SIG-M5 treated with dmso at 0.1 percent for 504 hours (cell line): ENCODE measurements at regions not wholly inside any gene's neighbourhood (a gene's known extent, or its start where the extent isn't known, plus 50 kb on each side); places are given as distances from the start of the nearest gene placed in this dataset.

ENCODE experiments used
- DNase-seq: peaks from one replicate; lab custom pipeline; 2025; ENCODE audit not compliant: unreplicated experiment; lab: John Stamatoyannopoulos, UW

- no peak for DNase-seq
These were observed 215.5 kb downstream of the IRX1 start for GRCh38 chr5:3811116-3811515.

DNA sequence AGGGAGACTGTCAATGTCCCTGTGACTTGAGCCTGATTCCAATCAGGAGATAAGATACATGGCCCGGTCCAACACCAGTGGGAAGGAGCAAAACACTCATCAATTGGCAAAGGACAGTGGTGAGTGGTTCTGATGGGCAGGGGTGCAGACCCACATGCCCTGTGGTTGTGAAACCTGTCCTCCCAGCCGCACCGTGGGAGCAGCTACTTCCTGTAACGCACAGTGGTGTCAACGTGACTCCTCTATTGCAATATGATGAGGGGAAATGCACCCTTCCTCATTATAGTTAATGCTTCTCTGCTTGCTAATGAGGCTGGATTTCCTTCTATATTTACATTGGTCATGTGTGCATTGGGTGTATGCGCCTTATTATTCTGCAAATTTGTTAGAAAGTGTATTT, 223.0 kb downstream of the IRX1 start:
- DNase-seq: no peak

GRCh38 chr5:3825531-3826451, 230.2 kb downstream of the IRX1 start:
- no peak for DNase-seq

DNA sequence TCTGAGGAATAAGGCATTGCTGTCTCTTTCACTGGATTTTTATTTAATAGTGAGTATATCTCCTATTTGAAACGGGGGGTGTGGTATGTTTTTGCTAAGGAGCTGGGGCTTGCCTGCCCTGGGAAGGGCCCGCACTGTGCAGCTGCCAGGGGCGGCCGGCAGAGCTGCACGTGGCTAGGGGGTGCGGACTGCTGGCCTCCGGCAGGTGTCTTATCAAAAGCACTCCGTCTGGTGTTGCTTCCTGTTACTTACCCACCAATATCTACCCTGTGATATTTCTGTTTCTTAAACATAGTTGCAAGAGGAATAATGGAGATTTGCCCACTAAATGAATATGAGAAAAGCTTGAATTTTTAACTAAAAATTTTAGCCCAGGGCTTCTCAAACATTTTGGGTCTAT, 232.0 kb downstream of the IRX1 start:
- DNase-seq: no peak

DNA sequence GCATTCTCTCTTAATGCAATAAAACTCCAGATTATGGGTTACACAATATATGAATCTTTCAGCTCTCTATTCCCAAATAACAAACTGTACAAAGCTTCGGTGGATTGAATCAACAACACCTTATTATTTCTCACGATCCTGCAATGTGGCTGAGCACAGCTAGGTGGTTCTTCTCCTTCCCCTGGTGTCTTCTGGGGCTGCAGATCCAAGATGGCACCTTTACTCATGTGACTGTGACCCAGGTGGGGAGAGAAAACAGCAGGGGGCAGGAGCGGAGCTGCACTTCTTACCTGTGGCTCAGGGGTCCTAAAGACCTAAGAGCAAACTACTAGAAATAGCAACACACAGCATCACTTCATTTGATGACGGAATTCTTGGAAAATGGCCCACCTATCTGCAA, 233.1 kb downstream of the IRX1 start:
- no peak for DNase-seq

- no peak for DNase-seq
These were observed 237.9 kb downstream of the IRX1 start for GRCh38 chr5:3833566-3833965.

- no peak for DNase-seq
These were observed 240.2 kb downstream of the IRX1 start for GRCh38 chr5:3835811-3836210.

GRCh38 chr5:3836528-3836927, 240.9 kb downstream of the IRX1 start:
- no peak for DNase-seq

- no peak for DNase-seq
These were observed 241.9 kb downstream of the IRX1 start for GRCh38 chr5:3837506-3837905.

DNA sequence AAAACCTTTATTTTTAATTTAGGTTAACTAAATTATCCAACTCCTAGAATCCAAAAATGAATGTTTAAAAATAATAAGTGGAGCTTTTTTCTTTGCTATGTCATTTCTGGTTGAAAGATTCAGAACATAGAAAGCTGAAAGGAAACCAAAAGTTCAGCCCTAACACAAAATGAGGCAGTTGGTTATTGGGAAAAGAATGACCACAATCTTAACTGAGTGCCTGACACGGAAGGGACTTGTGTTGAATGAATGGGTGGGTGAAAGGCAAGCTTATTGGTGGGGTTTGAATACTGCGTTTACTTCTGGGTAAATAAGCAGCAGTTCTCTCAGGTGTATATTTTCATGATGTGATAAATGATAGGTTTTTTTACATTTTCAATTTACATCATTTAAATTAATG, 243.5 kb downstream of the IRX1 start:
- DNase-seq: no peak

GRCh38 chr5:3842591-3842990, 247.0 kb downstream of the IRX1 start:
- no peak for DNase-seq

DNA sequence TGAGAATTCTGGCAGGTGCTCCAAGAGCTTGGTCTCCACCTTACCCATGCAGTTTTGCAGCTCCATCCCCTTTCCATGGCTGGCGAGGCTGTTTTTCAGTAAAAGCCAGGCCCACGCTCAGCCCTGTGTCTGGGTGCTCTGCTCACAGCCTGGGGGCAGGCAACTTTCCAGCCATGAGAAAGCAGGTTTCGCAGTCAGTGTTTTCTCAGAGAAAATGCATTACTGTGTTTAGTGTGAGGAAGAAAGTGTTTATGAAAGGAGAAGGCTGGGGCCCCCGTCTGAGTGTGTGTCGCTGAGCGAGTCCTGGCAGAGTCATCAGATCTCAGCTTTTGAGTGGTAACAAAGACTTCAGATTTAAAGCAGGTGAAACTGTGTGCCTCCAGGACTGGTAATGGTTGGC, 248.1 kb downstream of the IRX1 start:
- no peak for DNase-seq

- DNase-seq: no peak
These were observed 248.6 kb downstream of the IRX1 start for GRCh38 chr5:3844266-3844665.

DNA sequence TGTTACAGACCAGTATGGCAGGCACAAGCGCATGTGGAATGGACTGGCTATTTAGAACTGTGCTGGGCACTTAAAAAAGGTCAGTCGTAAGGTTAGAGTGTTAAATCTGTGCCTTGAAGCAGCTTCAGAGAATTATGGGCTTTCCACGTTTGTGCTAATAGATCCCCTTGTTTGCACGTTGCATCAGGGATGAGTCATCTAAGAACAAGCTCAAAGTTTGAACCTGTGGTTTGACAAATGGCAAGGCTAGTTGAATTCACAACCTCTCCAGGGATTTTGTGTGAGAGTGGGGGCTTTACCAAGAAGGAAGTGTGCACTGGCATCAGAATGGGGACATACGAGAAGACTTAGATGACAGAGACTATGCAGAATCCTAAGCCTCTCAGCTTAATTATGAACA, 249.6 kb downstream of the IRX1 start:
- no peak for DNase-seq

- no peak for DNase-seq
These were observed 256.7 kb downstream of the IRX1 start for GRCh38 chr5:3852161-3852916.

- DNase-seq: no peak
These were observed 257.7 kb downstream of the IRX1 start for GRCh38 chr5:3853362-3853761.

DNA sequence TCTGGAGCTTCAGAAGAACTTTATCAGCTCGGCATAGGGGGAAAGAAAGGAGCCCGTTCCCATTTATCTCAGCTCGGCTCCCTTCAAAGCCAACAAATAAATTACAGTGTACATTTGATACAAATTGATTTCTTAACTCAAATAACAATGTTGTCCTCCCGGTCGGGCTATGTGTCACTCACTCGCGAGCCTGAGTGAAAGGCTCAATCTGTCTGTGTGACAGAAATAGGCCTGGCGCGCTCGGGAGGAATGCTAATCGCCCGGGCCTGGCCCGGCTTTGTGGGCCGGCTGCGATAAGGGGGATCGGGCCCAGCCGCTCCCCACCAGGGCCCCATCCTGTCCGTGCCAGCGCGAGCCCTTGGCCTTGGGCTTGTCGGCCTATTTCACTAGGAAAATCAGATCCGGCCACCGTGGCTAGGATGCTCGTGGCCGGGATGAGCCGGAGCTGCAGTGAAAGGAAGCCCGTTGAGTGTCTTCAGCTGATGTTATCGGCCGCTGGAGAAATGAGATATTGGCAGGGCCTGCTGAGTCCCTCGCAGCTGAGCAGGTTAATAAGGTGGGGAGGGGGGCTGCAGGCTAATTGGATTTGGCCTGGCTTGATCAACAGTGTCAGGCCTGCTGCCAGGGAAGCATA, 258.7 kb downstream of the IRX1 start:
- DNase-seq: no peak

DNA sequence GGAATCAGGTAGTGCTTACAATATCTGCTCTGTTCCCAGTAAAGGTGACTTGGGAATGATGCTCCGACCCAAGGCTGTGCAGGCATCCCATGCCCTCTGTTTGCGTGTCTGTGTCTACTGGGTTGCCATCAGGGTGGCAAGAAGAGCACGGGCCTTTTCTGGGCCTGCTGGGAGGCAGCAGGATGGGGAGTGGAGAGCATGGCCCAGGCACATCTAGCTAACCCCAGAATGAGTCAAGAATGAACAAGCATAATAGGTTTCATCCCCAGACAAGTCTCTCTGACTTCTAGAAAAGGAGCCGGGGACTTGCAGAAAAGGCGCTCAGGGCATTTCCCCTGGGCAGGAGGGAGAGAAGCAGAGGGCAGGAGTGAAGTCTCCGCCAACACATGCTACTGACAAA, 260.4 kb downstream of the IRX1 start:
- no peak for DNase-seq

- DNase-seq: no peak
These were observed 262.9 kb downstream of the IRX1 start for GRCh38 chr5:3858524-3858923.

DNA sequence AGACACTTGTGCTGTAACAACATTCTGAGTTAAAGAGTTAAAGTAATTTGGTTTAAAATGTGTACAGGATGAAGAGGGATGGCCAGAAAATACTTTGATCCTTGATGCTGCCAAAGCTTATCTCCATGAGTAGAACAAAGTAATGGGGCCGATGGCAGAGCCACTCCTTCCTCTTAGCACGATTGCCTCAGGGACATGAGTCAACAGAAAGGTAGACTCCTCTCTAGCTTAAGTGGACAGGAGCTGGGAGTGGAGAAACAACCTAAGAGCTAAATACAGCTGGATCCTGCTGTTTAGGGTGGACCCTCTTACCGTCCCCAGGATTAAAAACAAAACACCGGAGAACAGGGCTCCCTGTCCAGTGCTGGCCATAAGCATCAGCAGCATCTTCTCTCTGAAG, 267.3 kb downstream of the IRX1 start:
- no peak for DNase-seq

- DNase-seq: no peak
These were observed 279.5 kb downstream of the IRX1 start for GRCh38 chr5:3875144-3875543.

GRCh38 chr5:3878267-3878666, 282.6 kb downstream of the IRX1 start:
- no peak for DNase-seq
